ENCODE measurements at regions not wholly inside any gene's neighbourhood (a gene's known extent, or its start where the extent isn't known, plus 50 kb on each side); places are given as distances from the start of the nearest gene placed in this dataset.

DNA sequence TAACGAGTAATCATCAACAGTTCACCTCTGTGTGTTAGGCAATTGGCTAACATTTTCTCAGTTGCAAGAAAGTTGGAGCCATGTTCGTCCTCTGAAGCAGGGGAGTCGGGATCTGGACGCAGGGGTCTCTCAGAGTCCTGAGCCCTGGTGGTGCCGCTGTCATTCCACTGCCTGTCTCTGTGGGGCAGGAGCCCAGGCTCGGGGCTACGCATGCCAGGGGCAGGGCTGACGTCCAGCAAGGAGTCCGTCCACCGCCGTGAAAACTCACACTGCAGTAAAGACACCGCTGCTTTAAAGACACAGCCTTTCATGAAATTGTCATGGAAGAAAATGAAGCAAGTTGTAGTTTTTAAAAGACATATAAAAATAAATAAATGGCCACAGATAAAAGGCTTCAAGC is 571.1 kb upstream of the SOX11 start:
- Histone ChIP-seq H3K79me2 (ENCODE audit: insufficient read depth, low read length) (no peaks in the 10 kb centered on the region), H3K9ac (ENCODE audit: low read depth, low read length, poor library complexity, severe bottlenecking) (no peak overlapping the region), H4K20me1 (ENCODE audit: insufficient read depth, low read length, poor library complexity, severe bottlenecking) (no peaks in the 10 kb centered on the region), H3K4me1 (ENCODE audit: insufficient read depth, low read length, poor library complexity, severe bottlenecking) (no peaks in the 10 kb centered on the region), H3K27me3 (ENCODE audit: insufficient read depth, low read length, poor library complexity, severe bottlenecking) (no peaks in the 10 kb centered on the region), H3K36me3 (ENCODE audit: insufficient read depth, low read length) (no peaks in the 10 kb centered on the region), H3K4me2 (ENCODE audit: low read depth, low read length, poor library complexity, severe bottlenecking) (no peak overlapping the region), H2AFZ (ENCODE audit: low read length) (no peak overlapping the region), H3K4me3 (ENCODE audit: low read length, poor library complexity, severe bottlenecking) (no peak overlapping the region), H3K9me2 (replicated peaks; ENCODE audit: low read depth, low read length) (no peaks in the 10 kb centered on the region), H3K9me3 (ENCODE audit: insufficient read depth, low read depth, low read length) (no peaks in the 10 kb centered on the region), H3F3A (ENCODE audit: low read depth) (no peaks in the 10 kb centered on the region)
- TF ChIP-seq EZH2phosphoT487 (IDR thresholded peaks at IDR 0.05; ENCODE audit: borderline replicate concordance): no peak
- TF ChIP-seq, protein P1, sequence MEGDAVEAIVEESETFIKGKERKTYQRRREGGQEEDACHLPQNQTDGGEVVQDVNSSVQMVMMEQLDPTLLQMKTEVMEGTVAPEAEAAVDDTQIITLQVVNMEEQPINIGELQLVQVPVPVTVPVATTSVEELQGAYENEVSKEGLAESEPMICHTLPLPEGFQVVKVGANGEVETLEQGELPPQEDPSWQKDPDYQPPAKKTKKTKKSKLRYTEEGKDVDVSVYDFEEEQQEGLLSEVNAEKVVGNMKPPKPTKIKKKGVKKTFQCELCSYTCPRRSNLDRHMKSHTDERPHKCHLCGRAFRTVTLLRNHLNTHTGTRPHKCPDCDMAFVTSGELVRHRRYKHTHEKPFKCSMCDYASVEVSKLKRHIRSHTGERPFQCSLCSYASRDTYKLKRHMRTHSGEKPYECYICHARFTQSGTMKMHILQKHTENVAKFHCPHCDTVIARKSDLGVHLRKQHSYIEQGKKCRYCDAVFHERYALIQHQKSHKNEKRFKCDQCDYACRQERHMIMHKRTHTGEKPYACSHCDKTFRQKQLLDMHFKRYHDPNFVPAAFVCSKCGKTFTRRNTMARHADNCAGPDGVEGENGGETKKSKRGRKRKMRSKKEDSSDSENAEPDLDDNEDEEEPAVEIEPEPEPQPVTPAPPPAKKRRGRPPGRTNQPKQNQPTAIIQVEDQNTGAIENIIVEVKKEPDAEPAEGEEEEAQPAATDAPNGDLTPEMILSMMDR (conservative IDR thresholded peaks at IDR 0.05; ENCODE audit: low read length): no peak

DNA sequence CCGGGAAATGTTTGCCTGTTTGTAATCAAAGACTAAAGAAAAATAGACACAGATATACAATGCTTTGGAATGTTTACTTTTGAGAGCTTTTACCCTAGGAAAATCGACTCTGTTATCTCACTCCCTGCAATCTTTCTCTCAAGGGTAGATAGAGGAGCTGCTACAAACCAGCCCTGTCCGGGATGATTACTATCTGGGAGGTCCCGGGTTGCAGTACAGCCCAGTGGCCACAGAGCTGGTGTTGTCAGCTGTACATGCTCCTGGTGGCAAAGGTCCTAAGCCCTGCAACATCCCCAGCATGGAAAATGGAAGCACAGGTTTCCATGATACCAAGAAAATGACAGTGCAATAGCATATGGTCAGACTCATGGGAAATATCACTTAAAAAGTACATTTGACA is 570.5 kb upstream of the SOX11 start:
- no peaks in the 10 kb centered on the region for H3K4me1 ChIP-seq (ENCODE audit: insufficient read depth, low read length, poor library complexity, severe bottlenecking)
- H3K4me3 ChIP-seq (ENCODE audit: low read length, poor library complexity, severe bottlenecking): no peak overlapping the region
- H3F3A ChIP-seq (ENCODE audit: low read depth): no peaks in the 10 kb centered on the region
- H2AFZ ChIP-seq (ENCODE audit: low read length): no peak overlapping the region
- TF ChIP-seq, protein P1 (conservative IDR thresholded peaks at IDR 0.05; ENCODE audit: low read length): no peak
- no peak for TF ChIP-seq EZH2phosphoT487 (IDR thresholded peaks at IDR 0.05; ENCODE audit: borderline replicate concordance)
- no peaks in the 10 kb centered on the region for H3K9me2 ChIP-seq (replicated peaks; ENCODE audit: low read depth, low read length)
- no peaks in the 10 kb centered on the region for H4K20me1 ChIP-seq (ENCODE audit: insufficient read depth, low read length, poor library complexity, severe bottlenecking)
- no peaks in the 10 kb centered on the region for H3K9me3 ChIP-seq (ENCODE audit: insufficient read depth, low read depth, low read length)
- no peaks in the 10 kb centered on the region for H3K27me3 ChIP-seq (ENCODE audit: insufficient read depth, low read length, poor library complexity, severe bottlenecking)
- no peaks in the 10 kb centered on the region for H3K36me3 ChIP-seq (ENCODE audit: insufficient read depth, low read length)
- H3K9ac ChIP-seq (ENCODE audit: low read depth, low read length, poor library complexity, severe bottlenecking): no peak overlapping the region
- H3K4me2 ChIP-seq (ENCODE audit: low read depth, low read length, poor library complexity, severe bottlenecking): no peak overlapping the region
- no peaks in the 10 kb centered on the region for H3K79me2 ChIP-seq (ENCODE audit: insufficient read depth, low read length)

GRCh38 chr2:5123582-5124196 is 568.5 kb upstream of the SOX11 start:
- Histone ChIP-seq H3K4me3 (ENCODE audit: low read length, poor library complexity, severe bottlenecking) (no peak overlapping the region), H3K27me3 (ENCODE audit: insufficient read depth, low read length, poor library complexity, severe bottlenecking) (no peaks in the 10 kb centered on the region), H3K9me3 (ENCODE audit: insufficient read depth, low read depth, low read length) (no peaks in the 10 kb centered on the region), H3F3A (ENCODE audit: low read depth) (no peaks in the 10 kb centered on the region), H3K4me2 (ENCODE audit: low read depth, low read length, poor library complexity, severe bottlenecking) (no peak overlapping the region), H4K20me1 (ENCODE audit: insufficient read depth, low read length, poor library complexity, severe bottlenecking) (no peaks in the 10 kb centered on the region), H3K9me2 (replicated peaks; ENCODE audit: low read depth, low read length) (no peaks in the 10 kb centered on the region), H3K9ac (ENCODE audit: low read depth, low read length, poor library complexity, severe bottlenecking) (no peak overlapping the region), H3K79me2 (ENCODE audit: insufficient read depth, low read length) (no peaks in the 10 kb centered on the region), H2AFZ (ENCODE audit: low read length) (no peak overlapping the region), H3K36me3 (ENCODE audit: insufficient read depth, low read length) (no peaks in the 10 kb centered on the region), H3K4me1 (ENCODE audit: insufficient read depth, low read length, poor library complexity, severe bottlenecking) (no peaks in the 10 kb centered on the region)
- no peak for TF ChIP-seq EZH2phosphoT487 (IDR thresholded peaks at IDR 0.05; ENCODE audit: borderline replicate concordance)
- TF ChIP-seq, protein P1 (conservative IDR thresholded peaks at IDR 0.05; ENCODE audit: low read length): no peak
